ENCODE measurements at regions not wholly inside any gene's neighbourhood (a gene's known extent, or its start where the extent isn't known, plus 50 kb on each side); places are given as distances from the start of the nearest gene placed in this dataset.

DNA sequence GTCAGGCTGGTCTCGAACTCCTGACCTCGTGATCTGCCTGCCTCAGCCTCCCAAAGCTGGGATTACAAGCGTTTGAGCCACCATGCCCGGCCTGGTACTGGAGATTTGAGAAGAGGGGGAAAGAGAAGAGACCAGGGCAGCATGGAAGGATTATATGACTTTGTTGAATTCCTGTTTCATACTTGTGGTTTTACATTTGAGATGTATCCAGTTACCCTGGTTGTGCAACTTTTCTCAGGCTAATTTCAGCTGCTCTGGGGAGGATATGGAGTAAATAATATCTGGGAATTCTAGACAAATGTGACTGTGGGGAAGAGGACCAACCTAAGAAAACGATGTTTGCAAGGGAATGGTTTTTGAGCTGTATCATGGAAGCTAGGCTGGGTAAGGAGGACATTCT lies 89.5 kb upstream of the GREM2 start:
- H3K36me3 ChIP-seq (ENCODE audit: control insufficient read depth, insufficient read depth, low read length): no peaks in the 10 kb centered on the region
- H3K4me2 ChIP-seq (ENCODE audit: insufficient read depth, low read length): no peak overlapping the region
- intact Hi-C loops (cut with micrococcal nuclease) (no loop called here), in situ Hi-C loops (cut with MboI) (no loop called here)
- no peaks in the 10 kb centered on the region for H4K20me1 ChIP-seq (replicated peaks; ENCODE audit: control insufficient read depth, insufficient read depth, low read length)
- DNase-seq (ENCODE audit: extremely low read depth in 1 of 4, low spot score in 3 of 4): no peak
- ChIA-PET POLR2A (no interaction called here), CTCF (ENCODE audit: low intra/inter-chr PET ratio) (no interaction called here)
- no peaks in the 10 kb centered on the region for H3K4me1 ChIP-seq (replicated peaks in 1 of 2; ENCODE audit: control insufficient read depth in 2 of 2, insufficient read depth in 2 of 2, low read length in 2 of 2)
- H3K4me3 ChIP-seq: no peak overlapping the region
- no peaks in the 10 kb centered on the region for H3K9me3 ChIP-seq (replicated peaks; ENCODE audit: control insufficient read depth, insufficient read depth, low read depth, low read length)
- no peaks in the 10 kb centered on the region for H3K9me1 ChIP-seq (ENCODE audit: control insufficient read depth, insufficient read depth, low read length)
- H3K79me2 ChIP-seq (ENCODE audit: control insufficient read depth, insufficient read depth, low read length): no peaks in the 10 kb centered on the region
- no TSS peak for BruUV-seq (replicated peaks)
- H3K27ac ChIP-seq (ENCODE audit: extremely low read depth, low read depth, low read length): no peak overlapping the region
- no peak overlapping the region for H3K9ac ChIP-seq (ENCODE audit: insufficient read depth in 1 of 2, low read depth in 2 of 2, low read length in 2 of 2)
- FAIRE-seq: no peak
- TF ChIP-seq, protein P1, sequence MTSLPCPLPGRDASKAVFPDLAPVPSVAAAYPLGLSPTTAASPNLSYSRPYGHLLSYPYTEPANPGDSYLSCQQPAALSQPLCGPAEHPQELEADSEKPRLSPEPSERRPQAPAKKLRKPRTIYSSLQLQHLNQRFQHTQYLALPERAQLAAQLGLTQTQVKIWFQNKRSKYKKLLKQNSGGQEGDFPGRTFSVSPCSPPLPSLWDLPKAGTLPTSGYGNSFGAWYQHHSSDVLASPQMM (CRISPR knock-in tag; IDR thresholded peaks at IDR 0.05): no peak
- TF ChIP-seq TSC22D4 (tag; IDR thresholded peaks at IDR 0.05) (no peak), RBM17 (IDR thresholded peaks at IDR 0.05; ENCODE audit: borderline replicate concordance, low read depth, low read length) (no peak), PTTG1 (tag; IDR thresholded peaks at IDR 0.05; ENCODE audit: low read depth) (no peak), ZNF224 (CRISPR knock-in tag; IDR thresholded peaks at IDR 0.05) (no peak), YBX1 (IDR thresholded peaks at IDR 0.05) (no peak), ARHGAP35 (IDR thresholded peaks at IDR 0.05; ENCODE audit: partially characterized antibody) (no peak), TCF7 (IDR thresholded peaks at IDR 0.05; ENCODE audit: borderline replicate concordance) (no peak), U2AF1 (optimal IDR thresholded peaks at IDR 0.05; ENCODE audit: low read depth, low read length) (no peak), CHD2 (IDR thresholded peaks at IDR 0.05; ENCODE audit: low read depth, low read length) (no peak), PHF21A (IDR thresholded peaks at IDR 0.05; ENCODE audit: borderline replicate concordance, low read depth) (no peak)
- ATAC-seq: no peak
- no peaks in the 10 kb centered on the region for H3K27me3 ChIP-seq (ENCODE audit: control insufficient read depth in 2 of 2, insufficient read depth in 2 of 2, low read length in 2 of 2)
- 2% methylated on average over 5 of the region's 5 CpGs for WGBS (ENCODE audit: insufficient coverage, low coverage, missing lambda C conversion rate)
- no peak overlapping the region for H2AFZ ChIP-seq (ENCODE audit: low read depth, low read length)

All from K562 (cell line).